ENCODE measurements at regions not wholly inside any gene's neighbourhood (a gene's known extent, or its start where the extent isn't known, plus 50 kb on each side); places are given as distances from the start of the nearest gene placed in this dataset.
"Not testable (repeated sequence)": the region's sequence is repeated elsewhere in the genome, so short reads cannot be mapped to it uniquely, and the experiment has no call there.

- no peaks in the 10 kb centered on the region for H3K9me3 ChIP-seq (ENCODE audit: control insufficient read depth, insufficient read depth, low read depth, low read length)
- H3K27me3 ChIP-seq (ENCODE audit: control insufficient read depth, insufficient read depth, low read length): no peaks in the 10 kb centered on the region
- no peaks in the 10 kb centered on the region for H3K4me1 ChIP-seq (ENCODE audit: control insufficient read depth, extremely low read depth, insufficient read depth, low read length)
- TF ChIP-seq CTCF (conservative IDR thresholded peaks at IDR 0.05 in 1 of 2, IDR thresholded peaks at IDR 0.05 in 1 of 2; ENCODE audit: low read depth in 1 of 2, low read length in 2 of 2) (no peak), EZH2 (IDR thresholded peaks at IDR 0.05; ENCODE audit: low read length, missing control alignments) (no peak)
- peak; percentile 48 to 70 for DNase-seq (ENCODE audit: low read depth in 2 of 2)
- no peak overlapping the region for H3K4me3 ChIP-seq (replicated peaks in 1 of 4; ENCODE audit: control extremely low read depth in 1 of 4, insufficient read depth in 1 of 4, low read depth in 3 of 4, low read length in 4 of 4)
- H3K4me2 ChIP-seq (ENCODE audit: extremely low read depth, insufficient read depth, low read length): no peak overlapping the region
- H3K27ac ChIP-seq (ENCODE audit: insufficient read depth, low read length): no peak overlapping the region
- no peaks in the 10 kb centered on the region for H3K36me3 ChIP-seq (ENCODE audit: control insufficient read depth, insufficient read depth, low read length)
- no peak overlapping the region for H3K9ac ChIP-seq (ENCODE audit: insufficient read depth, low read length)
- no peaks in the 10 kb centered on the region for H3K79me2 ChIP-seq (ENCODE audit: control insufficient read depth, insufficient read depth, low read length)
- no peak overlapping the region for H2AFZ ChIP-seq (ENCODE audit: low read length)
- H4K20me1 ChIP-seq (ENCODE audit: control insufficient read depth, extremely low read depth, insufficient read depth, low read length): no peaks in the 10 kb centered on the region
These were observed 207.6 kb upstream of the NFIA start for GRCh38 chr1:60874718-60875117.

- H3K79me2 ChIP-seq (ENCODE audit: control insufficient read depth, insufficient read depth, low read length); H3K4me3 ChIP-seq (replicated peaks in 1 of 4; ENCODE audit: control extremely low read depth in 1 of 4, insufficient read depth in 1 of 4, low read depth in 3 of 4, low read length in 4 of 4); H3K27me3 ChIP-seq (ENCODE audit: control insufficient read depth, insufficient read depth, low read length); H3K4me2 ChIP-seq (ENCODE audit: extremely low read depth, insufficient read depth, low read length); H3K9me3 ChIP-seq (ENCODE audit: control insufficient read depth, insufficient read depth, low read depth, low read length); H3K27ac ChIP-seq (ENCODE audit: insufficient read depth, low read length); H3K36me3 ChIP-seq (ENCODE audit: control insufficient read depth, insufficient read depth, low read length); H3K9ac ChIP-seq (ENCODE audit: insufficient read depth, low read length); H3K4me1 ChIP-seq (ENCODE audit: control insufficient read depth, extremely low read depth, insufficient read depth, low read length); H2AFZ ChIP-seq (ENCODE audit: low read length); H4K20me1 ChIP-seq (ENCODE audit: control insufficient read depth, extremely low read depth, insufficient read depth, low read length); DNase-seq (ENCODE audit: low read depth in 2 of 2): not testable (repeated sequence)
These were observed 209.0 kb upstream of the NFIA start for GRCh38 chr1:60873396-60873795.

- Histone ChIP-seq H3K4me3 (replicated peaks in 1 of 4; ENCODE audit: control extremely low read depth in 1 of 4, insufficient read depth in 1 of 4, low read depth in 3 of 4, low read length in 4 of 4) (no peak overlapping the region), H3K27me3 (ENCODE audit: control insufficient read depth, insufficient read depth, low read length) (no peaks in the 10 kb centered on the region), H3K9ac (ENCODE audit: insufficient read depth, low read length) (no peak overlapping the region), H3K79me2 (ENCODE audit: control insufficient read depth, insufficient read depth, low read length) (no peaks in the 10 kb centered on the region), H3K36me3 (ENCODE audit: control insufficient read depth, insufficient read depth, low read length) (no peaks in the 10 kb centered on the region), H2AFZ (ENCODE audit: low read length) (no peak overlapping the region), H3K4me1 (ENCODE audit: control insufficient read depth, extremely low read depth, insufficient read depth, low read length) (no peaks in the 10 kb centered on the region), H3K4me2 (ENCODE audit: extremely low read depth, insufficient read depth, low read length) (no peak overlapping the region), H3K27ac (ENCODE audit: insufficient read depth, low read length) (no peak overlapping the region), H4K20me1 (ENCODE audit: control insufficient read depth, extremely low read depth, insufficient read depth, low read length) (no peaks in the 10 kb centered on the region), H3K9me3 (ENCODE audit: control insufficient read depth, insufficient read depth, low read depth, low read length) (no peaks in the 10 kb centered on the region)
- TF ChIP-seq EZH2 (IDR thresholded peaks at IDR 0.05; ENCODE audit: low read length, missing control alignments): no peak
- TF ChIP-seq CTCF (conservative IDR thresholded peaks at IDR 0.05 in 1 of 2, IDR thresholded peaks at IDR 0.05 in 1 of 2; ENCODE audit: low read depth in 1 of 2, low read length in 2 of 2): no peak
- DNase-seq (ENCODE audit: low read depth in 2 of 2): peak in 1 of 2 donors; percentile 14
These were observed 209.8 kb upstream of the NFIA start for GRCh38 chr1:60872426-60873054.

Measured in fibroblast of lung (primary cell).